ENCODE measurements at regions not wholly inside any gene's neighbourhood (a gene's known extent, or its start where the extent isn't known, plus 50 kb on each side); places are given as distances from the start of the nearest gene placed in this dataset.

DNA sequence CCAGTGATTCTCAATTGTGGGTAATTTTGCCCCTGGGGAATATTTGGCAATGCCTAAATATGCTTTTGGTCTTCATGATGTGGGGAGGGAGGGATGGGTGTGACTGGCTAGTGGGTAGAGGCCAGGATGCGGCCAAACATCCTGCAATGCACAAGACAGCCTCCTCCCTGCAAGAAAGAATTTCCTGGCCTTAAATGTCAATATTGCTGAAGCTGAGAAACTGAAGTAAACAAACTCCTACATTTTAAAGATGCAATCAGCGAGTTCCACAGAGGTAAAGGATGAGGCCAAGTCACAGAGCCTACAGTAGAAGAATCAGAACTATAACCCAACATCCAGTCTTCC is 272.9 kb upstream of the EPHA4 start:
- H3K4me3 ChIP-seq (replicated peaks in 1 of 2; ENCODE audit: low read depth in 1 of 2, low read length in 2 of 2), result no peak overlapping the region
- TF ChIP-seq, protein P1, sequence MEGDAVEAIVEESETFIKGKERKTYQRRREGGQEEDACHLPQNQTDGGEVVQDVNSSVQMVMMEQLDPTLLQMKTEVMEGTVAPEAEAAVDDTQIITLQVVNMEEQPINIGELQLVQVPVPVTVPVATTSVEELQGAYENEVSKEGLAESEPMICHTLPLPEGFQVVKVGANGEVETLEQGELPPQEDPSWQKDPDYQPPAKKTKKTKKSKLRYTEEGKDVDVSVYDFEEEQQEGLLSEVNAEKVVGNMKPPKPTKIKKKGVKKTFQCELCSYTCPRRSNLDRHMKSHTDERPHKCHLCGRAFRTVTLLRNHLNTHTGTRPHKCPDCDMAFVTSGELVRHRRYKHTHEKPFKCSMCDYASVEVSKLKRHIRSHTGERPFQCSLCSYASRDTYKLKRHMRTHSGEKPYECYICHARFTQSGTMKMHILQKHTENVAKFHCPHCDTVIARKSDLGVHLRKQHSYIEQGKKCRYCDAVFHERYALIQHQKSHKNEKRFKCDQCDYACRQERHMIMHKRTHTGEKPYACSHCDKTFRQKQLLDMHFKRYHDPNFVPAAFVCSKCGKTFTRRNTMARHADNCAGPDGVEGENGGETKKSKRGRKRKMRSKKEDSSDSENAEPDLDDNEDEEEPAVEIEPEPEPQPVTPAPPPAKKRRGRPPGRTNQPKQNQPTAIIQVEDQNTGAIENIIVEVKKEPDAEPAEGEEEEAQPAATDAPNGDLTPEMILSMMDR (IDR thresholded peaks at IDR 0.05 in 2 of 3, conservative IDR thresholded peaks at IDR 0.05 in 1 of 3; ENCODE audit: borderline replicate concordance in 1 of 3, insufficient read depth in 1 of 3, low read depth in 2 of 3, low read length in 2 of 3), result no peak
- TF ChIP-seq POLR2AphosphoS5 (IDR thresholded peaks at IDR 0.05; ENCODE audit: low read depth, low read length), result no peak
- no peak for TF ChIP-seq SP1 (IDR thresholded peaks at IDR 0.05; ENCODE audit: low read depth)
- no peak for TF ChIP-seq SIN3A (IDR thresholded peaks at IDR 0.05; ENCODE audit: low read depth)
- no peaks in the 10 kb centered on the region for H3K36me3 ChIP-seq (ENCODE audit: control insufficient read depth in 1 of 2, insufficient read depth in 2 of 2, low read length in 2 of 2)
- DNase-seq (ENCODE audit: low read depth, low spot score) (no peak), ATAC-seq (no peak)
- H2AFZ ChIP-seq (ENCODE audit: low read depth, low read length, poor library complexity, severe bottlenecking), result no peak overlapping the region
- H3K4me1 ChIP-seq (ENCODE audit: control insufficient read depth in 1 of 2, insufficient read depth in 2 of 2, low read length in 2 of 2), result no peaks in the 10 kb centered on the region
- no peaks in the 10 kb centered on the region for H4K20me1 ChIP-seq (ENCODE audit: insufficient read depth)
- no peaks in the 10 kb centered on the region for H3K9me3 ChIP-seq (ENCODE audit: control insufficient read depth in 1 of 2, insufficient read depth in 1 of 2, low read depth in 1 of 2, low read length in 2 of 2)
- intact Hi-C loops (cut with micrococcal nuclease), result no loop called here
- H3K27ac ChIP-seq (ENCODE audit: low read depth, low read length), result no peak overlapping the region
- BruUV-seq (replicated peaks), result no TSS peak
- no peak overlapping the region for H3K4me2 ChIP-seq (ENCODE audit: low read length)
- no peaks in the 10 kb centered on the region for H3K79me2 ChIP-seq (ENCODE audit: insufficient read depth, low read length)
- ChIA-PET RAD21 (ENCODE audit: low non-redundant PET in 1 of 2, low total read pairs in 2 of 2, uncharacterized antibody in 2 of 2, unreplicated experiment in 2 of 2) (no interaction called here), CTCF (no interaction called here), POLR2A (no interaction called here)
- H3K27me3 ChIP-seq (ENCODE audit: insufficient read depth, low read length), result peaks cover 17% of the 10 kb centered on the region; the same call in 1 of the 2 replicates
- H3K9ac ChIP-seq (ENCODE audit: low read length), result no peak overlapping the region
- H3K9me2 ChIP-seq (ENCODE audit: insufficient read depth), result no peaks in the 10 kb centered on the region

DNA sequence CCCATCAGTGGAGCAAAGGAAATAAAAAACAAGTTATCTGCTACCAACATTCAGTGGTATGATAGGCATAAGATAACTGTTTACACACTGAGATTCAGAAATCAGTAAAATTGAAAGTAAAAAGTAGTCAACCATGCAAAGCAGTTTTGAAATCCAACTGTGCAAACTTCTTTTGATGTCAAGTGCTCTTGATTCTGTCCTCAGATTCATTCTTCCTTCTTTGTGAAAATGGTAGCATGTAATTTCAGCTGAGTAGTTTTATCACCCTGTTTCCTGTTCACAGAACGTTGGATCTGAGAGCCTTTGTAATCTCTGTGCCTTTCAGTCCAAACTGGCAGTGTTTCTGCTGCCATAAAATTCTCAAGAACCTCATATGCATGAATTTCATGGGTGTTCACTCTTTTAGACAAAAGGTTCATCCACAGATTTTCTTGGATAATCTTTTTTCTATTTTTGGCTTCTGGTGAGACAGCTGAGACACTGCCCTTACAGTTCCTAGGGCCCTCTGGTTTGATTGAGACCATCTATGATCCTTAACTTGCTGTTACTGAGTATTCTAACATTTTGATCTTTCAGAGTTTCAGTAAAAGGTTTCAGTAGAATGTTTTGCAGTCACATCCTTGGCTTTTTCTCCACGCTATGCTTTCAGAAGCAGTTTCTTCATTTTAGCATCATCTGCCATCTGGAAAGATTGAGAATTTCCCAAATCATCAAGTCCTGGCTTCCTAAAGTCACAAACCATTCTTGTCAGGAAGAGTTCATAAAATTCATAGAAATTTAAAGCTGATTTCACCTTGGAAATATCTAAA is 272.3 kb upstream of the EPHA4 start:
- H3K4me3 ChIP-seq (replicated peaks in 1 of 2; ENCODE audit: low read depth in 1 of 2, low read length in 2 of 2), result no peak overlapping the region
- BruUV-seq (replicated peaks), result no TSS peak
- no peaks in the 10 kb centered on the region for H3K9me2 ChIP-seq (ENCODE audit: insufficient read depth)
- intact Hi-C loops (cut with micrococcal nuclease), result no loop called here
- DNase-seq (ENCODE audit: low read depth, low spot score), result no peak
- no peak overlapping the region for H3K9ac ChIP-seq (ENCODE audit: low read length)
- H4K20me1 ChIP-seq (ENCODE audit: insufficient read depth), result no peaks in the 10 kb centered on the region
- no peak for ATAC-seq
- H3K36me3 ChIP-seq (ENCODE audit: control insufficient read depth in 1 of 2, insufficient read depth in 2 of 2, low read length in 2 of 2), result no peaks in the 10 kb centered on the region
- CTCF ChIA-PET, result no interaction called here
- no peak overlapping the region for H3K27ac ChIP-seq (ENCODE audit: low read depth, low read length)
- no peaks in the 10 kb centered on the region for H3K9me3 ChIP-seq (ENCODE audit: control insufficient read depth in 1 of 2, insufficient read depth in 1 of 2, low read depth in 1 of 2, low read length in 2 of 2)
- RAD21 ChIA-PET (ENCODE audit: low non-redundant PET in 1 of 2, low total read pairs in 2 of 2, uncharacterized antibody in 2 of 2, unreplicated experiment in 2 of 2), result no interaction called here
- TF ChIP-seq YY1 (IDR thresholded peaks at IDR 0.05; ENCODE audit: extremely low read depth, insufficient replicate concordance, low read depth, low read length), result no peak
- no peak for TF ChIP-seq POLR2A (IDR thresholded peaks at IDR 0.05; ENCODE audit: borderline replicate concordance, extremely low read depth, insufficient read depth, insufficient read length)
- no peak for TF ChIP-seq EGR1 (IDR thresholded peaks at IDR 0.05; ENCODE audit: low read depth)
- TF ChIP-seq EZH2 (IDR thresholded peaks at IDR 0.05), result no peak
- no peak for TF ChIP-seq FOSL1 (IDR thresholded peaks at IDR 0.05; ENCODE audit: low read depth)
- TF ChIP-seq, protein P2, sequence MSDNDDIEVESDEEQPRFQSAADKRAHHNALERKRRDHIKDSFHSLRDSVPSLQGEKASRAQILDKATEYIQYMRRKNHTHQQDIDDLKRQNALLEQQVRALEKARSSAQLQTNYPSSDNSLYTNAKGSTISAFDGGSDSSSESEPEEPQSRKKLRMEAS (IDR thresholded peaks at IDR 0.05), result no peak
- TF ChIP-seq ELF1 (IDR thresholded peaks at IDR 0.05; ENCODE audit: borderline replicate concordance, low read depth), result no peak
- TF ChIP-seq ZNF274 (IDR thresholded peaks at IDR 0.05; ENCODE audit: low read depth, low read length), result no peak
- no peak for TF ChIP-seq SIN3A (IDR thresholded peaks at IDR 0.05; ENCODE audit: low read depth)
- no peak for TF ChIP-seq SRF (IDR thresholded peaks at IDR 0.05; ENCODE audit: low read depth)
- H3K79me2 ChIP-seq (ENCODE audit: insufficient read depth, low read length), result no peaks in the 10 kb centered on the region
- no peak overlapping the region for H2AFZ ChIP-seq (ENCODE audit: low read depth, low read length, poor library complexity, severe bottlenecking)
- no peak overlapping the region for H3K4me2 ChIP-seq (ENCODE audit: low read length)
- no peaks in the 10 kb centered on the region for H3K4me1 ChIP-seq (ENCODE audit: control insufficient read depth in 1 of 2, insufficient read depth in 2 of 2, low read length in 2 of 2)
- peaks cover 17% of the 10 kb centered on the region; the same call in 1 of the 2 replicates for H3K27me3 ChIP-seq (ENCODE audit: insufficient read depth, low read length)
- POLR2A ChIA-PET, result no interaction called here

All from HCT116 (cell line).